OCI-LY7 (cell line): ENCODE measurements at regions not wholly inside any gene's neighbourhood (a gene's known extent, or its start where the extent isn't known, plus 50 kb on each side); places are given as distances from the start of the nearest gene placed in this dataset.

Experiments
- EZH2phosphoT487 ChIP-seq: fragments of 200-600 bp; sonication (generic); IDR thresholded peaks from 2 replicates; pipeline ENCODE4 v1.6.1; 2018; ENCODE audit warnings: low read depth, borderline replicate concordance, mild to moderate bottlenecking, mixed run types, antibody characterized with exemption, low read length, moderate library complexity, mixed read lengths
- TF ChIP-seq, protein P1 (sequence below): fragments of 200-600 bp; sonication (generic); conservative IDR thresholded peaks from 2 replicates; pipeline ENCODE4 v1.5.1; 2014; ENCODE audit warnings: mild to moderate bottlenecking, antibody characterized with exemption, low read length, moderate library complexity, mixed read lengths

DNA sequence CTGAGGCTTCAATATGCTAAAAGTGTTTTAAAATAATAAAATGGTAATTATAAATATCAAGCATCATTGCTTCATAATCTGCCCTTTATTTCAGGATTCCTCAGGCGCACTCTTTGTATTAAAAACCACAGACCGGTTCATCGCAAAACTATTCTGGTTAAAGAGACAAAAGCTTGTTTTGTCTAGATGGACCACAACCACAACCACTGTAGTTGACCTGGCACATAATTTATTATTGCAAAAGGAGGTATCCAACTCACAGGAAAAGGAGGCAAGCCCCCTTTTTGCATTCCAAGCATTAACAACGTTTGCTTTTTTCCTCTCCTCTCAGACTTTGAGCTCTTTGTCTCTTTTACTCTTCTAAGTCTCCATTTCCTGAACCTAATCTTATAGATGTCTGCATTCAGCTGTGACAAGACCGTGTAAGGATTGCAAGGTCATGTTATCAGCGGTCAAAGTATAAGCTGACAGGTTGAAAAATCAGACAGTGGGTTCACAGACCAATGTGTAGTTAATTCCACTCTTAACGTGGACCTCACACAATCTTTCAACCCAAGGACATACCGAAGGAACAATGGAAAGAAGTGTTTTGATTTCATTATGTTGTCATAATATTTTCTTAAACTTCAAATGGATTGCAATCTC, 1057.6 kb downstream of the GALC start:
- TF ChIP-seq, protein P1, sequence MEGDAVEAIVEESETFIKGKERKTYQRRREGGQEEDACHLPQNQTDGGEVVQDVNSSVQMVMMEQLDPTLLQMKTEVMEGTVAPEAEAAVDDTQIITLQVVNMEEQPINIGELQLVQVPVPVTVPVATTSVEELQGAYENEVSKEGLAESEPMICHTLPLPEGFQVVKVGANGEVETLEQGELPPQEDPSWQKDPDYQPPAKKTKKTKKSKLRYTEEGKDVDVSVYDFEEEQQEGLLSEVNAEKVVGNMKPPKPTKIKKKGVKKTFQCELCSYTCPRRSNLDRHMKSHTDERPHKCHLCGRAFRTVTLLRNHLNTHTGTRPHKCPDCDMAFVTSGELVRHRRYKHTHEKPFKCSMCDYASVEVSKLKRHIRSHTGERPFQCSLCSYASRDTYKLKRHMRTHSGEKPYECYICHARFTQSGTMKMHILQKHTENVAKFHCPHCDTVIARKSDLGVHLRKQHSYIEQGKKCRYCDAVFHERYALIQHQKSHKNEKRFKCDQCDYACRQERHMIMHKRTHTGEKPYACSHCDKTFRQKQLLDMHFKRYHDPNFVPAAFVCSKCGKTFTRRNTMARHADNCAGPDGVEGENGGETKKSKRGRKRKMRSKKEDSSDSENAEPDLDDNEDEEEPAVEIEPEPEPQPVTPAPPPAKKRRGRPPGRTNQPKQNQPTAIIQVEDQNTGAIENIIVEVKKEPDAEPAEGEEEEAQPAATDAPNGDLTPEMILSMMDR, result no peak
- no peak for TF ChIP-seq EZH2phosphoT487
